H1 (cell line): ENCODE measurements at regions not wholly inside any gene's neighbourhood (a gene's known extent, or its start where the extent isn't known, plus 50 kb on each side); places are given as distances from the start of the nearest gene placed in this dataset.

Experiments
- JUN ChIP-seq: IDR thresholded peaks from 2 replicates; pipeline ENCODE4 v1.6.1; 2011; ENCODE audit warnings: low read depth, mild to moderate bottlenecking, improper control_type of control experiment, low read length
- KDM4A ChIP-seq: IDR thresholded peaks from one replicate; pipeline ENCODE4 v1.7.1; 2012; ENCODE audit warnings: low read depth, mild to moderate bottlenecking, moderate library complexity, low read length, inconsistent platforms; ENCODE audit not compliant: severe bottlenecking
- PHF8 ChIP-seq: fragments of 200-600 bp; sonication (generic); conservative IDR thresholded peaks from 2 replicates; pipeline ENCODE4 v1.7.1; 2012; ENCODE audit warnings: low read depth, mild to moderate bottlenecking, inconsistent platforms, low read length, moderate library complexity
- POLR2A ChIP-seq, 2 experiments: IDR thresholded peaks; 1 replicate in 1 of 2; 2 replicates in 1 of 2; pipeline ENCODE4 v1.6.1; 2011; ENCODE audit warnings: low read depth in 2 of 2, low read length in 2 of 2, mild to moderate bottlenecking in 2 of 2; ENCODE audit errors: control extremely low read depth in 1 of 2
- RBBP5 ChIP-seq: IDR thresholded peaks from 2 replicates; pipeline ENCODE4 v1.7.1; 2012; ENCODE audit warnings: low read depth, mild to moderate bottlenecking, inconsistent platforms, low read length, moderate library complexity, borderline replicate concordance
- TAF1 ChIP-seq: IDR thresholded peaks from 2 replicates; pipeline ENCODE4 v1.6.1; 2011; ENCODE audit warnings: mild to moderate bottlenecking, low read depth, low read length
- TCF12 ChIP-seq: IDR thresholded peaks from 2 replicates; pipeline ENCODE4 v1.6.1; 2011; ENCODE audit warnings: low read depth, mild to moderate bottlenecking, low read length
- YY1 ChIP-seq: IDR thresholded peaks from 2 replicates; pipeline ENCODE4 v1.6.1; 2011; ENCODE audit warnings: low read depth, mild to moderate bottlenecking, low read length
- TF ChIP-seq, protein P1 (sequence below): fragments of 300-600 bp; sonication (generic); IDR thresholded peaks from 2 replicates; pipeline ENCODE4 v1.7.1; 2012; ENCODE audit warnings: low read length, moderate library complexity, mild to moderate bottlenecking, inconsistent platforms; ENCODE audit not compliant: insufficient replicate concordance

DNA sequence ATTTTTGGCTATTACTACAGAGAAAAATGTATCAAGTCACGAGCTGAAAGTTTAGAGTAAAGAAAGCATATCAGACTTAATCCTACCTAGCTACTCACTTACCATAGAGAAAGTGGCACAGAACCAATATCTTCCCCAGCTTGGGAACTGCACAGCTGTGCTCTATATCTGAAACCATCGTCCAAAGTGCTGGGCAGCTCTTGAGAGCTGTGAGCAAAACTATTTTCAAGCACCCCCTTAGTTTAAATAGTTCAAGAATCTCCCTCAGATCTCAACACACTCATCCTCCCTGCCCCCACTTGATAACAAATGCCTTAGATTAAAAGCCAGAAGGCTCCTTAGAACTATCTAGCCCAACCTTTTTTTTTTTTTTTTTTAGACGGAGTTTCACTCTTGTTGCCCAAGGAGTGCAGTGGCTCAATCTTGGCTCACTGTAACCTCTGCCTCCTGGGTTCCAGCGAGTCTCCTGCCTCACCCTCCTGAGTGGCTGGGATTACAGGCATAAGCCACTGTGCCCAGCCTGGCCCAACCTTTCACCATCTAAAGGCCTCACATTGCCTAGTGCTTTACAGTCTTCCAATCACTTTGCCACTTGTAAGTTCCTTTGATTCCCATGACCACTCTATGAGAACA, 94.2 kb upstream of the APC start (continued):
- TF ChIP-seq, protein P1, sequence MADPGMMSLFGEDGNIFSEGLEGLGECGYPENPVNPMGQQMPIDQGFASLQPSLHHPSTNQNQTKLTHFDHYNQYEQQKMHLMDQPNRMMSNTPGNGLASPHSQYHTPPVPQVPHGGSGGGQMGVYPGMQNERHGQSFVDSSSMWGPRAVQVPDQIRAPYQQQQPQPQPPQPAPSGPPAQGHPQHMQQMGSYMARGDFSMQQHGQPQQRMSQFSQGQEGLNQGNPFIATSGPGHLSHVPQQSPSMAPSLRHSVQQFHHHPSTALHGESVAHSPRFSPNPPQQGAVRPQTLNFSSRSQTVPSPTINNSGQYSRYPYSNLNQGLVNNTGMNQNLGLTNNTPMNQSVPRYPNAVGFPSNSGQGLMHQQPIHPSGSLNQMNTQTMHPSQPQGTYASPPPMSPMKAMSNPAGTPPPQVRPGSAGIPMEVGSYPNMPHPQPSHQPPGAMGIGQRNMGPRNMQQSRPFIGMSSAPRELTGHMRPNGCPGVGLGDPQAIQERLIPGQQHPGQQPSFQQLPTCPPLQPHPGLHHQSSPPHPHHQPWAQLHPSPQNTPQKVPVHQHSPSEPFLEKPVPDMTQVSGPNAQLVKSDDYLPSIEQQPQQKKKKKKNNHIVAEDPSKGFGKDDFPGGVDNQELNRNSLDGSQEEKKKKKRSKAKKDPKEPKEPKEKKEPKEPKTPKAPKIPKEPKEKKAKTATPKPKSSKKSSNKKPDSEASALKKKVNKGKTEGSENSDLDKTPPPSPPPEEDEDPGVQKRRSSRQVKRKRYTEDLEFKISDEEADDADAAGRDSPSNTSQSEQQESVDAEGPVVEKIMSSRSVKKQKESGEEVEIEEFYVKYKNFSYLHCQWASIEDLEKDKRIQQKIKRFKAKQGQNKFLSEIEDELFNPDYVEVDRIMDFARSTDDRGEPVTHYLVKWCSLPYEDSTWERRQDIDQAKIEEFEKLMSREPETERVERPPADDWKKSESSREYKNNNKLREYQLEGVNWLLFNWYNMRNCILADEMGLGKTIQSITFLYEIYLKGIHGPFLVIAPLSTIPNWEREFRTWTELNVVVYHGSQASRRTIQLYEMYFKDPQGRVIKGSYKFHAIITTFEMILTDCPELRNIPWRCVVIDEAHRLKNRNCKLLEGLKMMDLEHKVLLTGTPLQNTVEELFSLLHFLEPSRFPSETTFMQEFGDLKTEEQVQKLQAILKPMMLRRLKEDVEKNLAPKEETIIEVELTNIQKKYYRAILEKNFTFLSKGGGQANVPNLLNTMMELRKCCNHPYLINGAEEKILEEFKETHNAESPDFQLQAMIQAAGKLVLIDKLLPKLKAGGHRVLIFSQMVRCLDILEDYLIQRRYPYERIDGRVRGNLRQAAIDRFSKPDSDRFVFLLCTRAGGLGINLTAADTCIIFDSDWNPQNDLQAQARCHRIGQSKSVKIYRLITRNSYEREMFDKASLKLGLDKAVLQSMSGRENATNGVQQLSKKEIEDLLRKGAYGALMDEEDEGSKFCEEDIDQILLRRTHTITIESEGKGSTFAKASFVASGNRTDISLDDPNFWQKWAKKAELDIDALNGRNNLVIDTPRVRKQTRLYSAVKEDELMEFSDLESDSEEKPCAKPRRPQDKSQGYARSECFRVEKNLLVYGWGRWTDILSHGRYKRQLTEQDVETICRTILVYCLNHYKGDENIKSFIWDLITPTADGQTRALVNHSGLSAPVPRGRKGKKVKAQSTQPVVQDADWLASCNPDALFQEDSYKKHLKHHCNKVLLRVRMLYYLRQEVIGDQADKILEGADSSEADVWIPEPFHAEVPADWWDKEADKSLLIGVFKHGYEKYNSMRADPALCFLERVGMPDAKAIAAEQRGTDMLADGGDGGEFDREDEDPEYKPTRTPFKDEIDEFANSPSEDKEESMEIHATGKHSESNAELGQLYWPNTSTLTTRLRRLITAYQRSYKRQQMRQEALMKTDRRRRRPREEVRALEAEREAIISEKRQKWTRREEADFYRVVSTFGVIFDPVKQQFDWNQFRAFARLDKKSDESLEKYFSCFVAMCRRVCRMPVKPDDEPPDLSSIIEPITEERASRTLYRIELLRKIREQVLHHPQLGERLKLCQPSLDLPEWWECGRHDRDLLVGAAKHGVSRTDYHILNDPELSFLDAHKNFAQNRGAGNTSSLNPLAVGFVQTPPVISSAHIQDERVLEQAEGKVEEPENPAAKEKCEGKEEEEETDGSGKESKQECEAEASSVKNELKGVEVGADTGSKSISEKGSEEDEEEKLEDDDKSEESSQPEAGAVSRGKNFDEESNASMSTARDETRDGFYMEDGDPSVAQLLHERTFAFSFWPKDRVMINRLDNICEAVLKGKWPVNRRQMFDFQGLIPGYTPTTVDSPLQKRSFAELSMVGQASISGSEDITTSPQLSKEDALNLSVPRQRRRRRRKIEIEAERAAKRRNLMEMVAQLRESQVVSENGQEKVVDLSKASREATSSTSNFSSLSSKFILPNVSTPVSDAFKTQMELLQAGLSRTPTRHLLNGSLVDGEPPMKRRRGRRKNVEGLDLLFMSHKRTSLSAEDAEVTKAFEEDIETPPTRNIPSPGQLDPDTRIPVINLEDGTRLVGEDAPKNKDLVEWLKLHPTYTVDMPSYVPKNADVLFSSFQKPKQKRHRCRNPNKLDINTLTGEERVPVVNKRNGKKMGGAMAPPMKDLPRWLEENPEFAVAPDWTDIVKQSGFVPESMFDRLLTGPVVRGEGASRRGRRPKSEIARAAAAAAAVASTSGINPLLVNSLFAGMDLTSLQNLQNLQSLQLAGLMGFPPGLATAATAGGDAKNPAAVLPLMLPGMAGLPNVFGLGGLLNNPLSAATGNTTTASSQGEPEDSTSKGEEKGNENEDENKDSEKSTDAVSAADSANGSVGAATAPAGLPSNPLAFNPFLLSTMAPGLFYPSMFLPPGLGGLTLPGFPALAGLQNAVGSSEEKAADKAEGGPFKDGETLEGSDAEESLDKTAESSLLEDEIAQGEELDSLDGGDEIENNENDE = no peak
- no peak for TF ChIP-seq KDM4A
- no peak for TF ChIP-seq TCF12
- TF ChIP-seq JUN = no peak
- no peak for TF ChIP-seq RBBP5
- TF ChIP-seq TAF1 = no peak
- no peak for TF ChIP-seq PHF8
- TF ChIP-seq YY1 = no peak
- TF ChIP-seq POLR2A (IDR thresholded peaks at IDR 0.05; ENCODE audit: control extremely low read depth in 1 of 2, low read depth in 2 of 2, low read length in 2 of 2) = no peak
